WTC11 (cell line): ENCODE measurements at regions not wholly inside any gene's neighbourhood (a gene's known extent, or its start where the extent isn't known, plus 50 kb on each side); places are given as distances from the start of the nearest gene placed in this dataset.

Source experiments
- CREB1 ChIP-seq: sonication (generic); formaldehyde crosslinking; IDR thresholded peaks from 2 replicates; pipeline ENCODE4 v1.8.0; 2023; ENCODE audit warnings: mild to moderate bottlenecking, missing genetic modification reagents
- CTCF ChIP-seq: fragments of 200-600 bp; IDR thresholded peaks from 2 replicates; pipeline ENCODE4 v1.8.0; 2022; ENCODE audit warnings: antibody characterized with exemption
- MAX ChIP-seq: sonication (generic); formaldehyde crosslinking; IDR thresholded peaks from 2 replicates; pipeline ENCODE4 v1.8.0; 2022; ENCODE audit warnings: mild to moderate bottlenecking, missing genetic modification reagents
- MYBL2 ChIP-seq: sonication (generic); formaldehyde crosslinking; IDR thresholded peaks from 2 replicates; pipeline ENCODE4 v1.8.1; 2023; ENCODE audit warnings: mild to moderate bottlenecking, moderate library complexity, missing genetic modification reagents
- NFYB ChIP-seq: sonication (generic); formaldehyde crosslinking; conservative IDR thresholded peaks from 2 replicates; pipeline ENCODE4 v1.8.0; 2022; ENCODE audit warnings: low read depth, missing genetic modification reagents
- ZBTB21 ChIP-seq: sonication (generic); formaldehyde crosslinking; IDR thresholded peaks from 2 replicates; pipeline ENCODE4 v1.8.1; 2023; ENCODE audit warnings: mild to moderate bottlenecking, missing genetic modification reagents, borderline replicate concordance
- ZNF423 ChIP-seq: fragments of 250-450 bp; sonication (Bioruptor Pico); IDR thresholded peaks from 2 replicates; pipeline ENCODE4 v2.1.2; 2022; ENCODE audit warnings: mild to moderate bottlenecking, moderate library complexity
- TF ChIP-seq, protein P1 (sequence below): sonication (generic); formaldehyde crosslinking; conservative IDR thresholded peaks from 2 replicates; pipeline ENCODE4 v1.8.1; 2022; ENCODE audit warnings: mild to moderate bottlenecking, missing genetic modification reagents
- TF ChIP-seq, protein P2 (sequence below): sonication (generic); formaldehyde crosslinking; IDR thresholded peaks from 2 replicates; pipeline ENCODE4 v1.8.0; 2022; ENCODE audit warnings: mild to moderate bottlenecking, missing genetic modification reagents
- TF ChIP-seq, protein P3 (sequence below): sonication (generic); formaldehyde crosslinking; IDR thresholded peaks from 2 replicates; pipeline ENCODE4 v1.8.1; 2022; ENCODE audit warnings: low read depth, mild to moderate bottlenecking, moderate library complexity, missing genetic modification reagents, borderline replicate concordance
- TF ChIP-seq, protein P4 (sequence below): sonication (generic); formaldehyde crosslinking; IDR thresholded peaks from 2 replicates; pipeline ENCODE4 v1.8.1; 2023; ENCODE audit warnings: mild to moderate bottlenecking, missing genetic modification reagents
- TF ChIP-seq, protein P5 (sequence below): sonication (generic); formaldehyde crosslinking; IDR thresholded peaks from 2 replicates; pipeline ENCODE4 v1.8.0; 2023; ENCODE audit warnings: missing genetic modification reagents

GRCh38 chr6:141307309-141307998 lies 825.3 kb upstream of the GJE1 start:
- TF ChIP-seq ZBTB21 (CRISPR knock-in tag) (no peak), CTCF (no peak), NFYB (CRISPR knock-in tag) (no peak), MYBL2 (CRISPR knock-in tag) (no peak), ZNF423 (CRISPR knock-in tag) (no peak), MAX (CRISPR knock-in tag) (no peak), CREB1 (CRISPR knock-in tag) (no peak)
- TF ChIP-seq, protein P1, sequence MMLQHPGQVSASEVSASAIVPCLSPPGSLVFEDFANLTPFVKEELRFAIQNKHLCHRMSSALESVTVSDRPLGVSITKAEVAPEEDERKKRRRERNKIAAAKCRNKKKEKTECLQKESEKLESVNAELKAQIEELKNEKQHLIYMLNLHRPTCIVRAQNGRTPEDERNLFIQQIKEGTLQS (CRISPR knock-in tag) = no peak
- TF ChIP-seq, protein P2, sequence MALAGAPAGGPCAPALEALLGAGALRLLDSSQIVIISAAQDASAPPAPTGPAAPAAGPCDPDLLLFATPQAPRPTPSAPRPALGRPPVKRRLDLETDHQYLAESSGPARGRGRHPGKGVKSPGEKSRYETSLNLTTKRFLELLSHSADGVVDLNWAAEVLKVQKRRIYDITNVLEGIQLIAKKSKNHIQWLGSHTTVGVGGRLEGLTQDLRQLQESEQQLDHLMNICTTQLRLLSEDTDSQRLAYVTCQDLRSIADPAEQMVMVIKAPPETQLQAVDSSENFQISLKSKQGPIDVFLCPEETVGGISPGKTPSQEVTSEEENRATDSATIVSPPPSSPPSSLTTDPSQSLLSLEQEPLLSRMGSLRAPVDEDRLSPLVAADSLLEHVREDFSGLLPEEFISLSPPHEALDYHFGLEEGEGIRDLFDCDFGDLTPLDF (CRISPR knock-in tag) = no peak
- TF ChIP-seq, protein P3, sequence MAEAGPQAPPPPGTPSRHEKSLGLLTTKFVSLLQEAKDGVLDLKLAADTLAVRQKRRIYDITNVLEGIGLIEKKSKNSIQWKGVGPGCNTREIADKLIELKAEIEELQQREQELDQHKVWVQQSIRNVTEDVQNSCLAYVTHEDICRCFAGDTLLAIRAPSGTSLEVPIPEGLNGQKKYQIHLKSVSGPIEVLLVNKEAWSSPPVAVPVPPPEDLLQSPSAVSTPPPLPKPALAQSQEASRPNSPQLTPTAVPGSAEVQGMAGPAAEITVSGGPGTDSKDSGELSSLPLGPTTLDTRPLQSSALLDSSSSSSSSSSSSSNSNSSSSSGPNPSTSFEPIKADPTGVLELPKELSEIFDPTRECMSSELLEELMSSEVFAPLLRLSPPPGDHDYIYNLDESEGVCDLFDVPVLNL = no peak
- TF ChIP-seq, protein P4, sequence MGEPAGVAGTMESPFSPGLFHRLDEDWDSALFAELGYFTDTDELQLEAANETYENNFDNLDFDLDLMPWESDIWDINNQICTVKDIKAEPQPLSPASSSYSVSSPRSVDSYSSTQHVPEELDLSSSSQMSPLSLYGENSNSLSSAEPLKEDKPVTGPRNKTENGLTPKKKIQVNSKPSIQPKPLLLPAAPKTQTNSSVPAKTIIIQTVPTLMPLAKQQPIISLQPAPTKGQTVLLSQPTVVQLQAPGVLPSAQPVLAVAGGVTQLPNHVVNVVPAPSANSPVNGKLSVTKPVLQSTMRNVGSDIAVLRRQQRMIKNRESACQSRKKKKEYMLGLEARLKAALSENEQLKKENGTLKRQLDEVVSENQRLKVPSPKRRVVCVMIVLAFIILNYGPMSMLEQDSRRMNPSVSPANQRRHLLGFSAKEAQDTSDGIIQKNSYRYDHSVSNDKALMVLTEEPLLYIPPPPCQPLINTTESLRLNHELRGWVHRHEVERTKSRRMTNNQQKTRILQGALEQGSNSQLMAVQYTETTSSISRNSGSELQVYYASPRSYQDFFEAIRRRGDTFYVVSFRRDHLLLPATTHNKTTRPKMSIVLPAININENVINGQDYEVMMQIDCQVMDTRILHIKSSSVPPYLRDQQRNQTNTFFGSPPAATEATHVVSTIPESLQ (CRISPR knock-in tag) = no peak
- TF ChIP-seq, protein P5, sequence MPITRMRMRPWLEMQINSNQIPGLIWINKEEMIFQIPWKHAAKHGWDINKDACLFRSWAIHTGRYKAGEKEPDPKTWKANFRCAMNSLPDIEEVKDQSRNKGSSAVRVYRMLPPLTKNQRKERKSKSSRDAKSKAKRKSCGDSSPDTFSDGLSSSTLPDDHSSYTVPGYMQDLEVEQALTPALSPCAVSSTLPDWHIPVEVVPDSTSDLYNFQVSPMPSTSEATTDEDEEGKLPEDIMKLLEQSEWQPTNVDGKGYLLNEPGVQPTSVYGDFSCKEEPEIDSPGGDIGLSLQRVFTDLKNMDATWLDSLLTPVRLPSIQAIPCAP (CRISPR knock-in tag) = no peak
